IMR-90 (cell line): ENCODE measurements at regions not wholly inside any gene's neighbourhood (a gene's known extent, or its start where the extent isn't known, plus 50 kb on each side); places are given as distances from the start of the nearest gene placed in this dataset.
A peak's percentile ranks its signal among the peaks of the same experiment; 100 is the strongest.

Experiments
- ATAC-seq: fragments of 200-7000 bp; cut with Tn5 transposase; 2 replicates; pipeline ENCODE4 v1.9.1; 2020; ENCODE audit warnings: low read depth, mild to moderate bottlenecking, moderate library complexity
- BruUV-seq: library from RNA; stranded (reverse); fragments of 400-500 nt; replicated peaks from 2 replicates; lab custom pipeline; 2021; lab: Mats Ljungman, UMichigan
- CTCF ChIA-PET: fragments of 300-600 bp; formaldehyde crosslinking; extraction: SDS; loops from one replicate; lab custom pipeline; 2021; ENCODE audit warnings: antibody characterized with exemption; lab: Yijun Ruan, JAX
- POLR2A ChIA-PET: fragments of 300-600 bp; sonication (Branson Sonifier 250); formaldehyde crosslinking; loops from one replicate; lab custom pipeline; 2022; ENCODE audit warnings: antibody characterized with exemption; ENCODE audit not compliant: unreplicated experiment; lab: Charles Lee
- DNase-seq: peaks from one replicate; pipeline ENCODE4 v3.0.0; 2013
- H2AFZ ChIP-seq: replicated peaks from 2 replicates; pipeline ENCODE3; 2013; ENCODE audit warnings: low read length, mild to moderate bottlenecking; ENCODE audit not compliant: poor library complexity
- H2AK5ac ChIP-seq: 2 replicates; pipeline ENCODE4 v1.6.1; 2013; ENCODE audit warnings: low read depth, low read length, inconsistent platforms
- H2AK9ac ChIP-seq: replicated peaks from 2 replicates; pipeline ENCODE3; 2013; ENCODE audit warnings: mild to moderate bottlenecking, low read depth, low read length, moderate library complexity; ENCODE audit not compliant: poor library complexity
- H2BK120ac ChIP-seq: 2 replicates; pipeline ENCODE4 v1.6.1; 2013; ENCODE audit warnings: low read depth, low read length, inconsistent platforms
- H2BK15ac ChIP-seq: 3 replicates; pipeline ENCODE4 v1.6.1; 2013; ENCODE audit warnings: low read depth, low read length, inconsistent platforms
- H2BK20ac ChIP-seq: 2 replicates; pipeline ENCODE4 v1.6.1; 2013; ENCODE audit warnings: low read depth, mild to moderate bottlenecking, inconsistent platforms, low read length, moderate library complexity
- H2BK5ac ChIP-seq: 2 replicates; pipeline ENCODE4 v1.6.1; 2013; ENCODE audit warnings: mild to moderate bottlenecking, low read depth, low read length, inconsistent platforms; ENCODE audit not compliant: poor library complexity, severe bottlenecking
- H3K14ac ChIP-seq: replicated peaks from 2 replicates; pipeline ENCODE4 v1.6.1; 2013; ENCODE audit warnings: low read depth, low read length, inconsistent platforms
- H3K18ac ChIP-seq: 2 replicates; pipeline ENCODE4 v1.6.1; 2013; ENCODE audit warnings: low read depth, low read length, control low read depth
- H3K23ac ChIP-seq: 2 replicates; pipeline ENCODE4 v1.6.1; 2013; ENCODE audit warnings: low read depth, low read length, inconsistent platforms
- H3K27ac ChIP-seq: 2 replicates; pipeline ENCODE4 v1.5.1; 2013; ENCODE audit warnings: mild to moderate bottlenecking, control low read depth, low read length; ENCODE audit not compliant: insufficient read depth
- H3K27me3 ChIP-seq: 2 replicates; pipeline ENCODE4 v1.6.1; 2013; ENCODE audit warnings: low read length; ENCODE audit not compliant: control insufficient read depth, insufficient read depth
- H3K36me3 ChIP-seq: 2 replicates; pipeline ENCODE4 v1.6.1; 2013; ENCODE audit warnings: low read length, mixed read lengths; ENCODE audit not compliant: control insufficient read depth, insufficient read depth
- H3K4ac ChIP-seq: 2 replicates; pipeline ENCODE4 v1.6.1; 2013; ENCODE audit warnings: low read depth, low read length, inconsistent platforms
- H3K4me1 ChIP-seq: 2 replicates; pipeline ENCODE4 v1.6.1; 2013; ENCODE audit warnings: low read length, mixed read lengths; ENCODE audit not compliant: control insufficient read depth, insufficient read depth
- H3K4me2 ChIP-seq: 2 replicates; pipeline ENCODE4 v1.6.1; 2013; ENCODE audit warnings: low read depth, mild to moderate bottlenecking, control low read depth, low read length, moderate library complexity
- H3K4me3 ChIP-seq: 2 replicates; pipeline ENCODE4 v1.5.1; 2013; ENCODE audit warnings: low read depth, mild to moderate bottlenecking, control low read depth, low read length, moderate library complexity; ENCODE audit not compliant: insufficient read depth
- H3K56ac ChIP-seq: 2 replicates; pipeline ENCODE4 v1.6.1; 2013; ENCODE audit warnings: low read length, inconsistent platforms; ENCODE audit not compliant: insufficient read depth; ENCODE audit errors: extremely low read depth
- H3K79me1 ChIP-seq, 2 experiments: 2 replicates each; pipeline ENCODE4 v1.6.1; 2013; ENCODE audit warnings: low read length in 2 of 2, inconsistent platforms in 1 of 2, low read depth in 1 of 2
- H3K9ac ChIP-seq: 2 replicates; pipeline ENCODE4 v1.6.1; 2013; ENCODE audit warnings: low read depth, low read length, control low read depth
- H3K9me1 ChIP-seq: 2 replicates; pipeline ENCODE4 v1.6.1; 2013; ENCODE audit warnings: low read length, inconsistent platforms; ENCODE audit not compliant: insufficient read depth
- H3K9me3 ChIP-seq: 2 replicates; pipeline ENCODE4 v1.6.1; 2013; ENCODE audit warnings: low read length; ENCODE audit not compliant: control insufficient read depth, insufficient read depth
- H4K20me1 ChIP-seq: 2 replicates; pipeline ENCODE4 v1.6.1; 2013; ENCODE audit warnings: low read length, inconsistent platforms; ENCODE audit not compliant: insufficient read depth
- H4K5ac ChIP-seq: 2 replicates; pipeline ENCODE4 v1.6.1; 2013; ENCODE audit warnings: mild to moderate bottlenecking, low read depth, low read length, control low read depth
- H4K8ac ChIP-seq, 2 experiments: 2 replicates each; pipeline ENCODE4 v1.6.1; 2013; ENCODE audit warnings: low read depth in 2 of 2, low read length in 2 of 2, control low read depth in 1 of 2, inconsistent platforms in 1 of 2
- H4K91ac ChIP-seq: 2 replicates; pipeline ENCODE4 v1.6.1; 2013; ENCODE audit warnings: low read depth, low read length, inconsistent platforms; ENCODE audit not compliant: insufficient read depth
- FOS ChIP-seq: fragments of 150-350 bp; IDR thresholded peaks from 2 replicates; pipeline ENCODE4 v1.6.1; 2016; ENCODE audit warnings: low read depth, low read length
- MAFK ChIP-seq: IDR thresholded peaks from 2 replicates; pipeline ENCODE4 v1.6.1; 2012; ENCODE audit warnings: low read depth, low read length, improper control_type of control experiment
- NFE2L2 ChIP-seq: fragments of 150-350 bp; IDR thresholded peaks from 2 replicates; pipeline ENCODE4 v1.6.1; 2016; ENCODE audit warnings: low read depth, mild to moderate bottlenecking, low read length
- WGBS, 2 experiments: methylation state at CpG; one replicate each; pipeline versions ENCODE4 v1.1.5 to v1.1.7; 2013; ENCODE audit warnings: missing lambda C conversion rate in 2 of 2; ENCODE audit not compliant: insufficient read length in 1 of 2; ENCODE audit errors: extremely low coverage in 2 of 2; 5-methylcytosine and 5-hydroxymethylcytosine counted together
- dilution Hi-C: fragments of 300-500 bp; cut with HindIII; formaldehyde crosslinking; loops from one replicate; pipeline ENCODE4 v1.14.3; 2018; ENCODE audit warnings: low sequenced_read_pairs; ENCODE audit not compliant: unreplicated experiment
- in situ Hi-C: fragments of 300-500 bp; cut with MboI; formaldehyde crosslinking; loops from 3 replicates; pipeline ENCODE4 v1.14.3; 2019; ENCODE audit warnings: low sequenced_read_pairs, inconsistent platforms, mixed read lengths
- intact Hi-C: fragments of 100-400 bp; cut with micrococcal nuclease; formaldehyde crosslinking; loops from 2 replicates; pipeline ENCODE4 v1.10.0; 2022

DNA sequence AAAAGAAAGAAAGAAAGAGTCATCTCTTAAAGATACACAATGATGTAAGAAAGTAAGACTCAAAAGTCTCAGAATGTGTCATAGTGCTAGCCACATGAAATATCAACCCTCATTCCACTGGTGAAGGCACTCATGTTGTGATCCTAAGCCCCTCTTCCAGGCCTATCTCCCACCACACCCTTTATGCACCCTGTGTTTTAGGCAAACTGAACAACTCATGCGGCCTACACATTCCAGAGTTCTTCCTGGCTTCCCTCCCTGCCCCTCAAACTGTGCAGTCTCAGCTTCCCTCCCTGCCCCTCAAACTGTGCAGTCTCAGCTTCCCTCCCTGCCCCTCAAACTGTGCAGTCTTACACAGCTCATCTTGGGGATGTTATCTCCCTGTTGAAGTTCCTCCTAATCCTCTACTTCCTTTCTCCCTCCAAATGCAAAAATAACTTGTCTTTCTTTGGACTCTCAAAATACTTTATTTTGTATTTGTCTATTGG is 69.0 kb upstream of the FNDC3B start:
- CTCF ChIA-PET = no interaction called here
- Histone ChIP-seq H2BK20ac (peak overlapping the region; percentile 90), H4K8ac (peak overlapping the region; percentile 4 to 63; a peak in 3 of 4 replicates), H3K4me2 (no peak overlapping the region), H3K9ac (no peak overlapping the region), H3K9me1 (peaks cover 14% of the 10 kb centered on the region), H3K4me1 (peaks cover 24% of the 10 kb centered on the region), H3K79me1 (no peaks in the 10 kb centered on the region), H2BK15ac (peak overlapping the region; percentile 25; the same call in 2 of the 3 replicates), H3K4ac (peak overlapping the region; percentile 77), H3K18ac (peak overlapping the region; percentile 33), H3K23ac (peak overlapping the region; percentile 58; the same call in 1 of the 2 replicates), H2AK9ac (no peak overlapping the region), H4K5ac (peak overlapping the region; percentile 23), H3K27me3 (no peaks in the 10 kb centered on the region), H2BK5ac (peak overlapping the region; percentile 18), H2AFZ (peak overlapping the region; percentile 21), H3K9me3 (no peaks in the 10 kb centered on the region), H3K27ac (peak overlapping the region; percentile 52), H4K91ac (peak overlapping the region; percentile 90), H3K36me3 (no peaks in the 10 kb centered on the region), H3K56ac (no peak overlapping the region), H2BK120ac (peak overlapping the region; percentile 92), H3K4me3 (no peak overlapping the region), H4K20me1 (no peaks in the 10 kb centered on the region), H2AK5ac (peak overlapping the region; percentile 96), H3K14ac (peak overlapping the region; percentile 82)
- no TSS peak for BruUV-seq
- DNase-seq (peak; percentile 74), ATAC-seq (peak; percentile 22; the same call in 1 of the 2 replicates)
- intact Hi-C loops (no loop called here), dilution Hi-C loops (no loop called here), in situ Hi-C loops (no loop called here)
- POLR2A ChIA-PET = no interaction called here
- no CpG with 5 or more reads among the region's 1 CpG for WGBS, 2 experiments
- TF ChIP-seq MAFK = no peak
- TF ChIP-seq FOS = 0 out of 2 replicates have a peak, but pooled peaks have one; percentile 10
- TF ChIP-seq NFE2L2 = no peak
